WERI-Rb-1 (cell line): ENCODE measurements at regions not wholly inside any gene's neighbourhood (a gene's known extent, or its start where the extent isn't known, plus 50 kb on each side); places are given as distances from the start of the nearest gene placed in this dataset.
"Not testable (repeated sequence)": the region's sequence is repeated elsewhere in the genome, so short reads cannot be mapped to it uniquely, and the experiment has no call there.

Experiments
- DNase-seq: peaks from one replicate; pipeline ENCODE4 v3.0.0-alpha.2; 2020
- H3K27ac ChIP-seq: fragments of 250-450 bp; sonication (Bioruptor Pico); 2 replicates; pipeline ENCODE4 v1.5.1; 2020; ENCODE audit warnings: mild to moderate bottlenecking, moderate library complexity
- H3K27me3 ChIP-seq: fragments of 250-450 bp; sonication (Bioruptor Pico); 2 replicates; pipeline ENCODE4 v1.5.1; 2021; ENCODE audit warnings: mild to moderate bottlenecking, low read depth, moderate library complexity; ENCODE audit not compliant: insufficient read depth, severe bottlenecking
- H3K36me3 ChIP-seq: fragments of 250-450 bp; sonication (Bioruptor Pico); 2 replicates; pipeline ENCODE4 v1.5.1; 2020; ENCODE audit warnings: mild to moderate bottlenecking, moderate library complexity
- H3K4me3 ChIP-seq: 2 replicates; pipeline ENCODE4 v1.5.1; 2011; ENCODE audit warnings: low read depth, mild to moderate bottlenecking, control low read depth, low read length
- H3K9me3 ChIP-seq: fragments of 250-450 bp; sonication (Bioruptor Pico); 2 replicates; pipeline ENCODE4 v1.5.1; 2021; ENCODE audit warnings: mild to moderate bottlenecking, moderate library complexity; ENCODE audit not compliant: severe bottlenecking
- CTCF ChIP-seq: IDR thresholded peaks from 2 replicates; pipeline ENCODE4 v1.5.1; 2011; ENCODE audit warnings: low read depth, mild to moderate bottlenecking, control low read depth, inconsistent platforms, low read length

GRCh38 chr2:215535125-215535668, 99.3 kb upstream of the FN1 start:
- no peaks in the 10 kb centered on the region for H3K9me3 ChIP-seq
- H3K27ac ChIP-seq, result no peak overlapping the region
- no peaks in the 10 kb centered on the region for H3K27me3 ChIP-seq
- no peak overlapping the region for H3K4me3 ChIP-seq
- no peaks in the 10 kb centered on the region for H3K36me3 ChIP-seq
- TF ChIP-seq CTCF, result no peak
- no peak for DNase-seq

- DNase-seq, H3K4me3 ChIP-seq, H3K27ac ChIP-seq, H3K9me3 ChIP-seq, H3K27me3 ChIP-seq, H3K36me3 ChIP-seq: not testable (repeated sequence)
These were observed 97.8 kb upstream of the FN1 start for GRCh38 chr2:215533716-215534115.

GRCh38 chr2:215532844-215533243, 97.0 kb upstream of the FN1 start:
- TF ChIP-seq CTCF, result no peak
- no peak for DNase-seq

GRCh38 chr2:215531284-215531683, 95.4 kb upstream of the FN1 start:
- no peak overlapping the region for H3K27ac ChIP-seq
- H3K27me3 ChIP-seq, result no peaks in the 10 kb centered on the region
- DNase-seq, result no peak
- TF ChIP-seq CTCF, result no peak
- no peaks in the 10 kb centered on the region for H3K9me3 ChIP-seq
- no peak overlapping the region for H3K4me3 ChIP-seq
- no peaks in the 10 kb centered on the region for H3K36me3 ChIP-seq

More at GRCh38 chr2:215532844-215533243, 97.0 kb upstream of the FN1 start:
- Histone ChIP-seq H3K4me3 (no peak overlapping the region), H3K36me3 (no peaks in the 10 kb centered on the region), H3K27ac (no peak overlapping the region), H3K9me3 (no peaks in the 10 kb centered on the region), H3K27me3 (no peaks in the 10 kb centered on the region)

DNA sequence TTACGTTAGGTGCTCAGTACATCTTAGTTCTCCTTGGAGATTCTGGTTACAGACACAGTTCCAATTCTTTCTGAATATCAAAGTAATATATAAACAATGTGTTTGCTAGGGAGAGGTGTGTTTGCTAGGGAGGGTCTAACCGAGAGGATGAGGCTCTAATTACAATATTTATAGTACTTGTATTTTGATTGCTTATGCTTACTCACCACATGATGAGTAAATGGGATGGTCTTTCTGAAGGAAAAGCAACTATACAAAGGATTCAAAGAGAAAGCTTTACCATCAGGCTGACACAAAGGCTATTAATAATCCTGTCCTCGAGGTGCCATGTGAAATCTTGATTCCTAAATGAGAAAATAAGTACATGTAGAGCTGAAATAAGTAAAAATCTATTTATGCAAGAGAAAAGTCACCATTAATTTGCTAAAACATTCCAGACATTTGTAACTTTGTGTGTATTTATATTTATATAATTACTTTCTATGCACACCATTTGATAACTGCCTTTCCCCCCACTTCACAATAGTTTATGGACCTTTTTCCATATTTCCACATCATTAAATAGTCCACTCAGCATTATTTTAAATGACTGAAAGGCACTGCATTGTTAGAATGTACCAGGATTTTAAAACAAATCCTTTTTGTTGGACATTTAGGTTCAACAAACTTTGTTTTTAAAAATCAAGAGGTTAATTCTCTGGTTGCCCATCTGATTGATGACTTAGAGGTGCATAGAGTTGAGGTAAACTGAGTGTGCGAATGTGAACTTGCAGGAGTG, 94.5 kb upstream of the FN1 start:
- no peak for TF ChIP-seq CTCF
- H3K27ac ChIP-seq, result no peak overlapping the region

DNA sequence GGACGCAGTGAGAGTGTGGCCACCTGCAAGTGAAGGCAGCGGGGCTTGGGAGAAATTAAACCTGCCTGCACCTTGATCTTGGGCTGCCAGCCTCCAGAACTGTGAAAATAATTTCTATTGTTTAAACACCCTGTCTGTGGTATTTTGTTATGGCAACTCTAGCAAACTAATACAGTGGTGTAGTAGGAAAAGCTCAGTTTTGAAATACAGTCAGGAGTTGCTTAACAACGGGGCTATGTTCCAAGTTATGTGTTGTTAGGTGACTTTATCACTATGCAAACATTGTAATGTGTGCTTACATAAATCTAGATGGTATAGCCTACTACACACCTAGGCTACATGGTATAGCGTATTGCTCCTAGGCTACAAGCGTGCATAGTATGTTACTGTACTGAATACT, 93.4 kb upstream of the FN1 start:
- DNase-seq, result no peak
- Histone ChIP-seq H3K4me3 (no peak overlapping the region), H3K36me3 (no peaks in the 10 kb centered on the region), H3K9me3 (no peaks in the 10 kb centered on the region), H3K27ac (no peak overlapping the region), H3K27me3 (no peaks in the 10 kb centered on the region)
- TF ChIP-seq CTCF, result no peak

More for the DNA sequence above, 94.5 kb upstream of the FN1 start:
- no peak for DNase-seq
- no peaks in the 10 kb centered on the region for H3K36me3 ChIP-seq
- no peaks in the 10 kb centered on the region for H3K27me3 ChIP-seq
- H3K9me3 ChIP-seq, result no peaks in the 10 kb centered on the region
- H3K4me3 ChIP-seq, result no peak overlapping the region
